Upper lobe of left lung (tissue), 6 donors: ENCODE measurements at regions not wholly inside any gene's neighbourhood (a gene's known extent, or its start where the extent isn't known, plus 50 kb on each side); places are given as distances from the start of the nearest gene placed in this dataset.

Source experiments
- ATAC-seq, 2 donors: fragments of 200-7000 bp; cut with Tn5 transposase; one replicate each; pipeline ENCODE4 v1.9.1; 2022; ENCODE audit warnings: mild to moderate bottlenecking in 2 of 2, moderate library complexity in 2 of 2; ENCODE audit not compliant: low FRiP score in 2 of 2
- DNase-seq, 2 donors: peaks; one replicate each; pipeline ENCODE4 v3.0.0-alpha.2; 2019 to 2020
- H3K27ac ChIP-seq, 4 donors: fragments of 200-600 bp; sonication (generic); one replicate each; pipeline ENCODE4 v1.5.1; 2016 to 2019
- H3K27me3 ChIP-seq, 4 donors: fragments of 200-600 bp; sonication (generic); one replicate each; pipeline ENCODE4 v1.5.1; 2017 to 2019
- H3K36me3 ChIP-seq, 4 donors: fragments of 200-600 bp; sonication (generic); one replicate each; pipeline ENCODE4 v1.5.1; 2016 to 2019
- H3K4me1 ChIP-seq, 4 donors: fragments of 200-600 bp; sonication (generic); one replicate each; pipeline ENCODE4 v1.5.1; 2018 to 2019
- H3K4me3 ChIP-seq, 4 donors: fragments of 200-600 bp; sonication (generic); one replicate each; pipeline ENCODE4 v1.5.1; 2017 to 2019; ENCODE audit warnings: mild to moderate bottlenecking in 2 of 4, moderate library complexity in 1 of 4
- H3K9me3 ChIP-seq, 4 donors: fragments of 200-600 bp; sonication (generic); one replicate each; pipeline ENCODE4 v1.5.1; 2018 to 2019
- CTCF ChIP-seq, 6 experiments: fragments of 450-650 bp in 4 of 6; fragments of 200-600 bp in 2 of 6; sonication (generic) in 2 of 6; IDR thresholded peaks; one replicate each; pipeline ENCODE4 v1.5.1; 2016 to 2019; ENCODE audit warnings: antibody characterized with exemption in 6 of 6
- EP300 ChIP-seq, 4 donors: sonication (generic); formaldehyde crosslinking; IDR thresholded peaks; one replicate each; pipeline ENCODE4 v1.5.1; 2017; ENCODE audit warnings: antibody characterized with exemption in 4 of 4, control low read depth in 2 of 4
- POLR2A ChIP-seq, 4 donors: fragments of 450-650 bp; IDR thresholded peaks; one replicate each; pipeline ENCODE4 v1.5.1; 2016 to 2017; ENCODE audit warnings: antibody characterized with exemption in 4 of 4, mild to moderate bottlenecking in 2 of 4
- POLR2AphosphoS5 ChIP-seq, 2 donors: sonication (generic); formaldehyde crosslinking; IDR thresholded peaks; one replicate each; pipeline ENCODE4 v1.5.1; 2017; ENCODE audit warnings: antibody characterized with exemption in 2 of 2
- WGBS, 2 donors: methylation state at CpG; one replicate each; pipeline ENCODE4 v1.1.5; 2017 to 2018; 5-methylcytosine and 5-hydroxymethylcytosine counted together
- donor health status: DM: no; HTN: no; CAD: no; lungs with moderate emphysema.
- donor health status: DM: no; HTN: yes; CAD: no; lungs with severe emphysema.

- WGBS, 2 donors = 58 to 59% methylated on average over 4 of the region's 4 CpGs
- TF ChIP-seq CTCF (IDR thresholded peaks at IDR 0.05) = no peak
Observed at GRCh38 chr7:54080971-54081370, 461.2 kb upstream of the VSTM2A start.

GRCh38 chr7:54084340-54084739 lies 457.8 kb upstream of the VSTM2A start:
- H3K4me1 ChIP-seq = no peaks in the 10 kb centered on the region
- no peak for DNase-seq
- WGBS, 2 donors = 93 to 96% methylated on average over 4 of the region's 4 CpGs
- no peaks in the 10 kb centered on the region for H3K27me3 ChIP-seq
- no peak for ATAC-seq
- H3K27ac ChIP-seq = no peak overlapping the region
- H3K4me3 ChIP-seq = no peak overlapping the region
- TF ChIP-seq POLR2A (IDR thresholded peaks at IDR 0.05) = no peak
- no peak for TF ChIP-seq POLR2AphosphoS5 (IDR thresholded peaks at IDR 0.05)
- no peak for TF ChIP-seq CTCF (IDR thresholded peaks at IDR 0.05)
- TF ChIP-seq EP300 (IDR thresholded peaks at IDR 0.05) = no peak
- H3K9me3 ChIP-seq = peaks cover 0 to 4% (median 0%) of the 10 kb centered on the region in 4 donors
- no peaks in the 10 kb centered on the region for H3K36me3 ChIP-seq

More at GRCh38 chr7:54080971-54081370, 461.2 kb upstream of the VSTM2A start:
- H3K4me3 ChIP-seq = no peak overlapping the region
- no peaks in the 10 kb centered on the region for H3K4me1 ChIP-seq
- peaks cover 0 to 4% (median 0%) of the 10 kb centered on the region in 4 donors for H3K9me3 ChIP-seq
- no peaks in the 10 kb centered on the region for H3K27me3 ChIP-seq
- no peaks in the 10 kb centered on the region for H3K36me3 ChIP-seq
- H3K27ac ChIP-seq = no peak overlapping the region
- no peak for DNase-seq
- no peak for ATAC-seq

- H3K9me3 ChIP-seq = no peaks in the 10 kb centered on the region
- no peak overlapping the region for H3K27ac ChIP-seq
- H3K27me3 ChIP-seq = no peaks in the 10 kb centered on the region
- no peak for DNase-seq
- ATAC-seq = no peak
- no peaks in the 10 kb centered on the region for H3K36me3 ChIP-seq
- no peaks in the 10 kb centered on the region for H3K4me1 ChIP-seq
- WGBS, 2 donors = 63 to 76% methylated on average over 4 of the region's 4 CpGs
- no peak for TF ChIP-seq EP300 (IDR thresholded peaks at IDR 0.05)
- no peak for TF ChIP-seq CTCF (IDR thresholded peaks at IDR 0.05)
- no peak for TF ChIP-seq POLR2A (IDR thresholded peaks at IDR 0.05)
- no peak for TF ChIP-seq POLR2AphosphoS5 (IDR thresholded peaks at IDR 0.05)
- H3K4me3 ChIP-seq = no peak overlapping the region
Observed at GRCh38 chr7:54090652-54091213, 451.4 kb upstream of the VSTM2A start.

DNA sequence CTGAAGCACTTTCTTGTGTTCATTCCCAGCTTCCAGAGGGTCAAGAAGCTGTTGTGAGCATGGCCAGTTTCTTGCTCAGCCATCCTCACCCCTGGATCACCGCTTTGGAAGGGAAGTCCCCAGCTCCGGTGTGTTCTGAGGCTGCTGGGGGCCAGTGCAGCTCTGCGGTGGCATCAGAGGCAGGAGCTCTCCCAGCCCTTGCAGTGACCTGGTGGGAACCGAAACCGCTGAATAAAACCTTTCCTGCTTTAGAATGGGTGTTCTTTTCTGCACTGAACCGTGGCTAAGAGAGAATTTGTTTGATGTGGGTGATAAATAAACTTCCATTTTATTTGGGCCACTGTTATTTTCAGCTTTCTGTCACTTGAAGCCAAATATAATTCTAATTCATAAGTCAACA lies 450.9 kb upstream of the VSTM2A start:
- H3K9me3 ChIP-seq = no peaks in the 10 kb centered on the region
- 72 to 89% methylated on average over 5 to 6 of the region's 6 CpGs for WGBS, 2 donors
- ATAC-seq = no peak
- no peak for DNase-seq
- no peaks in the 10 kb centered on the region for H3K4me1 ChIP-seq
- H3K4me3 ChIP-seq = no peak overlapping the region
- no peak overlapping the region for H3K27ac ChIP-seq
- H3K36me3 ChIP-seq = no peaks in the 10 kb centered on the region
- TF ChIP-seq POLR2AphosphoS5 (IDR thresholded peaks at IDR 0.05) = no peak
- no peak for TF ChIP-seq CTCF (IDR thresholded peaks at IDR 0.05)
- no peak for TF ChIP-seq EP300 (IDR thresholded peaks at IDR 0.05)
- no peak for TF ChIP-seq POLR2A (IDR thresholded peaks at IDR 0.05)
- no peaks in the 10 kb centered on the region for H3K27me3 ChIP-seq

- TF ChIP-seq CTCF (IDR thresholded peaks at IDR 0.05) (no peak), EP300 (IDR thresholded peaks at IDR 0.05) (no peak), POLR2AphosphoS5 (IDR thresholded peaks at IDR 0.05) (no peak), POLR2A (IDR thresholded peaks at IDR 0.05) (no peak)
- Histone ChIP-seq H3K27ac (no peak overlapping the region), H3K9me3 (no peaks in the 10 kb centered on the region), H3K36me3 (no peaks in the 10 kb centered on the region), H3K27me3 (no peaks in the 10 kb centered on the region), H3K4me1 (no peaks in the 10 kb centered on the region), H3K4me3 (no peak overlapping the region)
- ATAC-seq (no peak), DNase-seq (no peak)
- WGBS, 2 donors = 71 to 76% methylated on average over 1 of the region's 1 CpG
Observed at GRCh38 chr7:54097886-54098285, 444.3 kb upstream of the VSTM2A start.
